Neural cell (in vitro differentiated cells): ENCODE measurements at regions not wholly inside any gene's neighbourhood (a gene's known extent, or its start where the extent isn't known, plus 50 kb on each side); places are given as distances from the start of the nearest gene placed in this dataset.

Experiments
- H2AFZ ChIP-seq: fragments of 200-600, 300-800 bp; sonication (generic), shearing (Covaris generic); 2 replicates; pipeline ENCODE4 v1.6.0; 2014; ENCODE audit warnings: low read depth, mild to moderate bottlenecking, antibody characterized with exemption, low read length, moderate library complexity
- H3F3A ChIP-seq: fragments of 200-600 bp; shearing (Covaris generic); 2 replicates; pipeline ENCODE4 v1.6.1; 2016; ENCODE audit warnings: mild to moderate bottlenecking, moderate library complexity, mixed read lengths, antibody characterized with exemption, low read length; ENCODE audit not compliant: insufficient read depth, poor library complexity, severe bottlenecking
- H3K27ac ChIP-seq: fragments of 200-600, 300-800 bp; sonication (generic), shearing (Covaris generic); 2 replicates; pipeline ENCODE4 v1.5.1; 2014; ENCODE audit warnings: mild to moderate bottlenecking, low read length, moderate library complexity
- H3K27me3 ChIP-seq: fragments of 300-800, 200-600 bp; sonication (generic), shearing (Covaris generic); 2 replicates; pipeline ENCODE4 v1.6.0; 2014; ENCODE audit warnings: mild to moderate bottlenecking, low read depth, low read length, moderate library complexity; ENCODE audit not compliant: insufficient read depth
- H3K36me3 ChIP-seq: fragments of 300-800, 200-600 bp; sonication (generic), shearing (Covaris generic); 2 replicates; pipeline ENCODE4 v1.5.1; 2014; ENCODE audit warnings: mild to moderate bottlenecking, antibody characterized with exemption, low read length, moderate library complexity; ENCODE audit not compliant: insufficient read depth
- H3K4me2 ChIP-seq: fragments of 300-800, 200-600 bp; sonication (generic), shearing (Covaris generic); 2 replicates; pipeline ENCODE4 v1.6.0; 2014; ENCODE audit warnings: mild to moderate bottlenecking, low read length
- H3K4me3 ChIP-seq: fragments of 300-800, 200-600 bp; sonication (generic), shearing (Covaris generic); 2 replicates; pipeline ENCODE4 v1.5.1; 2014; ENCODE audit warnings: mild to moderate bottlenecking, low read length, moderate library complexity
- H3K79me2 ChIP-seq: fragments of 200-600 bp; shearing (Covaris generic); replicated peaks from 2 replicates; pipeline ENCODE4 v1.6.0; 2014; ENCODE audit warnings: mild to moderate bottlenecking, low read length, moderate library complexity; ENCODE audit not compliant: insufficient read depth
- H3K9ac ChIP-seq: fragments of 300-800, 200-600 bp; sonication (generic), shearing (Covaris generic); 2 replicates; pipeline ENCODE4 v1.6.1; 2016; ENCODE audit warnings: mild to moderate bottlenecking, low read length, mixed read lengths
- H3K9me2 ChIP-seq: fragments of 200-600 bp; shearing (Covaris generic); 2 replicates; pipeline ENCODE4 v1.6.1; 2016; ENCODE audit warnings: mild to moderate bottlenecking, low read length, mixed read lengths; ENCODE audit not compliant: insufficient read depth
- H3K9me3 ChIP-seq: fragments of 200-600, 300-800 bp; sonication (generic), shearing (Covaris generic); 2 replicates; pipeline ENCODE4 v1.6.1; 2016; ENCODE audit warnings: mild to moderate bottlenecking, mixed run types, low read length, moderate library complexity, mixed read lengths
- H4K20me1 ChIP-seq: fragments of 200-600 bp; shearing (Covaris generic); 2 replicates; pipeline ENCODE4 v1.6.1; 2016; ENCODE audit warnings: mild to moderate bottlenecking, mixed run types; ENCODE audit not compliant: insufficient read depth
- CTCF ChIP-seq: fragments of 450-650 bp; IDR thresholded peaks from 2 replicates; pipeline ENCODE4 v1.5.1; 2014; ENCODE audit warnings: antibody characterized with exemption, mild to moderate bottlenecking, moderate library complexity; ENCODE audit not compliant: poor library complexity, severe bottlenecking
- EP300 ChIP-seq: fragments of 450-650 bp; conservative IDR thresholded peaks from 2 replicates; pipeline ENCODE4 v1.6.1; 2014; ENCODE audit warnings: antibody characterized with exemption, mild to moderate bottlenecking, moderate library complexity; ENCODE audit not compliant: poor library complexity, severe bottlenecking
- EZH2 ChIP-seq: fragments of 200-600, 300-800 bp; shearing (Covaris generic), sonication (generic); IDR thresholded peaks from 2 replicates; pipeline ENCODE4 v1.6.1; 2014; ENCODE audit warnings: antibody characterized with exemption, low read length, borderline replicate concordance, mild to moderate bottlenecking; ENCODE audit not compliant: insufficient read depth, poor library complexity, severe bottlenecking
- MXI1 ChIP-seq: fragments of 450-650 bp; conservative IDR thresholded peaks from 2 replicates; pipeline ENCODE4 v1.6.1; 2014; ENCODE audit warnings: antibody characterized with exemption, mild to moderate bottlenecking; ENCODE audit not compliant: poor library complexity, severe bottlenecking
- POLR2AphosphoS5 ChIP-seq: IDR thresholded peaks from 2 replicates; pipeline ENCODE4 v1.6.1; 2012
- RAD21 ChIP-seq: fragments of 450-650 bp; conservative IDR thresholded peaks from 2 replicates; pipeline ENCODE4 v1.6.1; 2014; ENCODE audit warnings: antibody characterized with exemption, mild to moderate bottlenecking, moderate library complexity
- REST ChIP-seq: IDR thresholded peaks from 2 replicates; pipeline ENCODE4 v1.6.1; 2012; ENCODE audit warnings: borderline replicate concordance
- SMC3 ChIP-seq: fragments of 450-650 bp; conservative IDR thresholded peaks from 2 replicates; pipeline ENCODE4 v1.6.1; 2014; ENCODE audit warnings: antibody characterized with exemption, mild to moderate bottlenecking, moderate library complexity; ENCODE audit not compliant: poor library complexity
- TAF1 ChIP-seq: IDR thresholded peaks from 2 replicates; pipeline ENCODE4 v1.6.1; 2012; ENCODE audit warnings: low read depth

GRCh38 chr5:125137535-125137934 lies 391.1 kb upstream of the ZNF608 start:
- H3K27ac ChIP-seq, result no peak overlapping the region
- no peaks in the 10 kb centered on the region for H3K27me3 ChIP-seq
- no peaks in the 10 kb centered on the region for H4K20me1 ChIP-seq
- H3K9me2 ChIP-seq, result no peaks in the 10 kb centered on the region
- H3K36me3 ChIP-seq, result no peaks in the 10 kb centered on the region
- no peaks in the 10 kb centered on the region for H3K9me3 ChIP-seq
- H3K4me3 ChIP-seq, result no peak overlapping the region
- TF ChIP-seq SMC3, result no peak
- TF ChIP-seq MXI1, result no peak
- TF ChIP-seq POLR2AphosphoS5, result no peak
- no peak for TF ChIP-seq EP300
- no peak for TF ChIP-seq TAF1
- no peak for TF ChIP-seq CTCF
- TF ChIP-seq RAD21, result no peak
- TF ChIP-seq REST, result no peak
- no peak for TF ChIP-seq EZH2
- H3K79me2 ChIP-seq, result no peaks in the 10 kb centered on the region
- no peaks in the 10 kb centered on the region for H3F3A ChIP-seq
- no peak overlapping the region for H2AFZ ChIP-seq
- H3K4me2 ChIP-seq, result no peak overlapping the region
- H3K9ac ChIP-seq, result no peak overlapping the region

GRCh38 chr5:125138266-125138665 lies 391.8 kb upstream of the ZNF608 start:
- H3K9me3 ChIP-seq, result no peaks in the 10 kb centered on the region

More at GRCh38 chr5:125138266-125138665, 391.8 kb upstream of the ZNF608 start:
- no peak overlapping the region for H3K27ac ChIP-seq
- TF ChIP-seq CTCF, result no peak
- no peak for TF ChIP-seq MXI1
- no peak for TF ChIP-seq POLR2AphosphoS5
- no peak for TF ChIP-seq TAF1
- TF ChIP-seq RAD21, result no peak
- TF ChIP-seq EZH2, result no peak
- no peak for TF ChIP-seq SMC3
- TF ChIP-seq EP300, result no peak
- no peak for TF ChIP-seq REST
- H3K4me2 ChIP-seq, result no peak overlapping the region
- H3K9me2 ChIP-seq, result no peaks in the 10 kb centered on the region
- no peaks in the 10 kb centered on the region for H3K36me3 ChIP-seq
- no peaks in the 10 kb centered on the region for H4K20me1 ChIP-seq
- no peak overlapping the region for H2AFZ ChIP-seq
- H3K79me2 ChIP-seq, result no peaks in the 10 kb centered on the region
- no peaks in the 10 kb centered on the region for H3F3A ChIP-seq
- H3K27me3 ChIP-seq, result no peaks in the 10 kb centered on the region
- no peak overlapping the region for H3K4me3 ChIP-seq
- no peak overlapping the region for H3K9ac ChIP-seq
